ENCODE measurements at regions not wholly inside any gene's neighbourhood (a gene's known extent, or its start where the extent isn't known, plus 50 kb on each side); places are given as distances from the start of the nearest gene placed in this dataset.

DNA sequence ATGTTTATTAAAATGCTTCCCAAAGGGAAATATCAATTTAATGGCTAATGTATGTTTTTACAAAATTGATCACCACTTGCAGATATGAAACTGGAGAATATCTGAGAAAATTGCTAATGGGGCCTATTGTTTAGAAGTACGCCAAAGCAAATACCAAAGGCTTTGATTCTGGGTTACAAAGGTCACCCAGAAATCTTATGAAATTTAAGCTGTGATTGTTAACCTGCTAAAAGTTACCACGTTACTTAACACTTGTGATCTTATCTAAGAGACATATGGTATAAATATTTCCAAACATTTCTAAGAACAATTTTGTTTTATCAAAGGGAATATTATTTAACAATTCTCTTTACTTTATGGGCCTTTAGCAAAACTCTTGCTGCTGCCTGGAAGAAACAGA, 383.3 kb downstream of the TFAP2A start:
- H3K27me3 ChIP-seq (ENCODE audit: insufficient read depth, low read length): no peaks in the 10 kb centered on the region
- DNase-seq (ENCODE audit: low read depth, low spot score): no peak
- no peaks in the 10 kb centered on the region for H4K20me1 ChIP-seq (ENCODE audit: insufficient read depth)
- H3K4me2 ChIP-seq (ENCODE audit: low read length): no peak overlapping the region
- no peaks in the 10 kb centered on the region for H3K36me3 ChIP-seq (ENCODE audit: control insufficient read depth in 1 of 2, insufficient read depth in 2 of 2, low read length in 2 of 2)
- no peak overlapping the region for H3K4me3 ChIP-seq (replicated peaks in 1 of 2; ENCODE audit: low read depth in 1 of 2, low read length in 2 of 2)
- ChIA-PET POLR2A (no interaction called here), RAD21 (ENCODE audit: low non-redundant PET in 1 of 2, low total read pairs in 2 of 2, uncharacterized antibody in 2 of 2, unreplicated experiment in 2 of 2) (no interaction called here), CTCF (interaction anchor here (1.0 kb wide), 1 partner anchor 217 kb away, joined by 3 read pairs; no protein-coding TSS in a partner anchor)
- no peak overlapping the region for H3K27ac ChIP-seq (ENCODE audit: low read depth, low read length)
- ATAC-seq: no peak
- no peaks in the 10 kb centered on the region for H3K79me2 ChIP-seq (ENCODE audit: insufficient read depth, low read length)
- H3K9ac ChIP-seq (ENCODE audit: low read length): no peak overlapping the region
- H3K9me3 ChIP-seq (ENCODE audit: control insufficient read depth in 1 of 2, insufficient read depth in 1 of 2, low read depth in 1 of 2, low read length in 2 of 2): no peaks in the 10 kb centered on the region
- no peaks in the 10 kb centered on the region for H3K9me2 ChIP-seq (ENCODE audit: insufficient read depth)
- intact Hi-C loops (cut with micrococcal nuclease): loop anchor here (2.0 kb wide), 1 partner anchor 381 kb away; no protein-coding TSS in a partner anchor
- no TSS peak for BruUV-seq (replicated peaks)
- no peak for TF ChIP-seq CBX3 (IDR thresholded peaks at IDR 0.05; ENCODE audit: low read depth)
- no peak for TF ChIP-seq YY1 (IDR thresholded peaks at IDR 0.05; ENCODE audit: extremely low read depth, insufficient replicate concordance, low read depth, low read length)
- no peak for TF ChIP-seq RAD21 (IDR thresholded peaks at IDR 0.05; ENCODE audit: low read depth)
- TF ChIP-seq, protein P1, sequence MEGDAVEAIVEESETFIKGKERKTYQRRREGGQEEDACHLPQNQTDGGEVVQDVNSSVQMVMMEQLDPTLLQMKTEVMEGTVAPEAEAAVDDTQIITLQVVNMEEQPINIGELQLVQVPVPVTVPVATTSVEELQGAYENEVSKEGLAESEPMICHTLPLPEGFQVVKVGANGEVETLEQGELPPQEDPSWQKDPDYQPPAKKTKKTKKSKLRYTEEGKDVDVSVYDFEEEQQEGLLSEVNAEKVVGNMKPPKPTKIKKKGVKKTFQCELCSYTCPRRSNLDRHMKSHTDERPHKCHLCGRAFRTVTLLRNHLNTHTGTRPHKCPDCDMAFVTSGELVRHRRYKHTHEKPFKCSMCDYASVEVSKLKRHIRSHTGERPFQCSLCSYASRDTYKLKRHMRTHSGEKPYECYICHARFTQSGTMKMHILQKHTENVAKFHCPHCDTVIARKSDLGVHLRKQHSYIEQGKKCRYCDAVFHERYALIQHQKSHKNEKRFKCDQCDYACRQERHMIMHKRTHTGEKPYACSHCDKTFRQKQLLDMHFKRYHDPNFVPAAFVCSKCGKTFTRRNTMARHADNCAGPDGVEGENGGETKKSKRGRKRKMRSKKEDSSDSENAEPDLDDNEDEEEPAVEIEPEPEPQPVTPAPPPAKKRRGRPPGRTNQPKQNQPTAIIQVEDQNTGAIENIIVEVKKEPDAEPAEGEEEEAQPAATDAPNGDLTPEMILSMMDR (IDR thresholded peaks at IDR 0.05 in 2 of 3, conservative IDR thresholded peaks at IDR 0.05 in 1 of 3; ENCODE audit: borderline replicate concordance in 1 of 3, insufficient read depth in 1 of 3, low read depth in 2 of 3, low read length in 2 of 3): no peak
- no peak for TF ChIP-seq JUND (IDR thresholded peaks at IDR 0.05)
- H2AFZ ChIP-seq (ENCODE audit: low read depth, low read length, poor library complexity, severe bottlenecking): peak overlapping the region; percentile 93
- no peaks in the 10 kb centered on the region for H3K4me1 ChIP-seq (ENCODE audit: control insufficient read depth in 1 of 2, insufficient read depth in 2 of 2, low read length in 2 of 2)

DNA sequence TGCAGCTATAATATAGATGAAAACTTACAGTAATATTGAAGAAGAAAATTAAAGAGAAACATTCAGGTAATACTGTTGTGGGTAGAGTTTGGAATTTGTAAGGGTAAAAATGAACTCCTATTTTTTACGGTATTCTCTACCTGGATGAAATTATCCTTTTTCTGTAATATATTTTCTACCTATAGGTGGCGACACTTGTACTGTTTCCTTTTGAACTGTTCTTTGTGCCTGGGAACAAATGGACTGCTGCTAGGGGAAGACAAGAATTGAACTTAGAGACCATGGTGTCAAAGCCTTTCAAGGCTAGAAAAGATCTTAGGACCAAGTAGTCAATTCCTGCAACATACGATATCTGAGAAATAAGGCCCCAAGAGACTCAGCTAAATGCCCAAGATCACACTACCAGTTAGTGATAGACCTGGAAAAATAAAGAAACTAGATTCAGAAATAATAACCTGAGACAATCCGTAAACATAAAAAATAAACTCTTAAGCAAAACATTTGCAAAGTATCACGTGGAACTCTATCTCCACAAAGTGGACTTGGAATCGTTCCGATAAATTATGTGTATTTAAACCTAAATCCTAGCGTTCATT, 383.8 kb downstream of the TFAP2A start:
- BruUV-seq (replicated peaks): no TSS peak
- intact Hi-C loops (cut with micrococcal nuclease): loop anchor here (2.0 kb wide), 1 partner anchor 382 kb away; no protein-coding TSS in a partner anchor
- no peak overlapping the region for H3K4me2 ChIP-seq (ENCODE audit: low read length)
- no peaks in the 10 kb centered on the region for H3K9me3 ChIP-seq (ENCODE audit: control insufficient read depth in 1 of 2, insufficient read depth in 1 of 2, low read depth in 1 of 2, low read length in 2 of 2)
- no peak overlapping the region for H3K4me3 ChIP-seq (replicated peaks in 1 of 2; ENCODE audit: low read depth in 1 of 2, low read length in 2 of 2)
- no peak overlapping the region for H3K9ac ChIP-seq (ENCODE audit: low read length)
- no peaks in the 10 kb centered on the region for H3K79me2 ChIP-seq (ENCODE audit: insufficient read depth, low read length)
- H3K36me3 ChIP-seq (ENCODE audit: control insufficient read depth in 1 of 2, insufficient read depth in 2 of 2, low read length in 2 of 2): no peaks in the 10 kb centered on the region
- TF ChIP-seq, protein P1 (IDR thresholded peaks at IDR 0.05 in 2 of 3, conservative IDR thresholded peaks at IDR 0.05 in 1 of 3; ENCODE audit: borderline replicate concordance in 1 of 3, insufficient read depth in 1 of 3, low read depth in 2 of 3, low read length in 2 of 3): peak; percentile 42 to 68 (median 50); a peak in 5 of 6 replicates
- TF ChIP-seq EZH2phosphoT487 (IDR thresholded peaks at IDR 0.05; ENCODE audit: borderline replicate concordance) (no peak), RAD21 (IDR thresholded peaks at IDR 0.05; ENCODE audit: low read depth) (peak; percentile 72)
- CTCF ChIA-PET: interaction anchor here (0.9 to 1.7 kb wide), 5 partner anchors 8 to 398 kb away, joined by 3 to 9 read pairs (median 6); partner anchors contain the start of gene TFAP2A
- H3K27me3 ChIP-seq (ENCODE audit: insufficient read depth, low read length): no peaks in the 10 kb centered on the region
- ATAC-seq (peak; percentile 72), DNase-seq (ENCODE audit: low read depth, low spot score) (peak; percentile 31)
- POLR2A ChIA-PET: no interaction called here
- H3K27ac ChIP-seq (ENCODE audit: low read depth, low read length): no peak overlapping the region
- H2AFZ ChIP-seq (ENCODE audit: low read depth, low read length, poor library complexity, severe bottlenecking): peak overlapping the region; percentile 93
- H3K9me2 ChIP-seq (ENCODE audit: insufficient read depth): no peaks in the 10 kb centered on the region
- no peaks in the 10 kb centered on the region for H3K4me1 ChIP-seq (ENCODE audit: control insufficient read depth in 1 of 2, insufficient read depth in 2 of 2, low read length in 2 of 2)
- RAD21 ChIA-PET (ENCODE audit: low non-redundant PET in 1 of 2, low total read pairs in 2 of 2, uncharacterized antibody in 2 of 2, unreplicated experiment in 2 of 2): interaction anchor here in 1 of 2 experiments (1.2 kb wide), 1 partner anchor 384 kb away, joined by 3 read pairs; the partner anchor contains the start of gene TFAP2A
- H4K20me1 ChIP-seq (ENCODE audit: insufficient read depth): no peaks in the 10 kb centered on the region
